LNCAP (cell line): ENCODE measurements at regions not wholly inside any gene's neighbourhood (a gene's known extent, or its start where the extent isn't known, plus 50 kb on each side); places are given as distances from the start of the nearest gene placed in this dataset.

ENCODE experiments used
- TF ChIP-seq, protein P1 (sequence below): fragments of 450-650 bp; IDR thresholded peaks from 2 replicates; pipeline ENCODE4 v1.5.1; 2017; ENCODE audit warnings: mild to moderate bottlenecking

DNA sequence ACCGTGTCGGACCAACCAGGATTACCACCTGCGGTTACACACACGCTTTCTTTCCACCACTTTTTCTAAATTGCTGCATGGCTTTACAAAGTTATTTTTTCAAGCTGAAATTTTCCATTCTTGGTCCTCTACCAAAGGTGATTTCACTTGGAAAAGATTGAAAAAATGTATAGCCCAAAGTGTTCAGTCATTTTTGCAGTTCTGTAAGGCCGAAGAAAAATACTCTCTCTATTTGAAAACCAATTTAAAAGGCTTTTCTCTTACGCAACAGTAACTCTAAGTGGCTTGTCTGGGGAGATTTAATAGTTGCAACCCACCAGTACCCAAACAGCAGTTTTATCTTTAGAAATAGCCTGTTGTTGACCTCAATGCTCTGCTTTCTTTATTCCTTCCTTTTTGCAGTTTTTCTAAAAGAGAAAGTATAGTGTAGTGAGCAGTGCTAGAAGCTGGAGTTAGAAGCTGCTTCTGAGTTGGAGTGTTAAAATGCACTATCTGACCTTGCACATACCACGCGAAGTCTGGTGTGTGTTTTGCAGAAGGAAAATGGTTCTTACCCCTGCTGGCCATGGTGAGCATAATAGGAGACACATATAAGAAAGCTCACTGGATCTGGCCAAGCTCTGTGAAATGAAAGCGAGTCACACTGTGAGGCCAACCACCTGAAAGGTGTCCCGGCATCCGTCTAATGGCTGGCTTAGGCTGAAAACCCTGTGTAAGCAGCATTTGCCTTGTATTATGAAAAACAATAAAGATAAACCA is 201.0 kb upstream of the ADRA1D start:
- TF ChIP-seq, protein P1, sequence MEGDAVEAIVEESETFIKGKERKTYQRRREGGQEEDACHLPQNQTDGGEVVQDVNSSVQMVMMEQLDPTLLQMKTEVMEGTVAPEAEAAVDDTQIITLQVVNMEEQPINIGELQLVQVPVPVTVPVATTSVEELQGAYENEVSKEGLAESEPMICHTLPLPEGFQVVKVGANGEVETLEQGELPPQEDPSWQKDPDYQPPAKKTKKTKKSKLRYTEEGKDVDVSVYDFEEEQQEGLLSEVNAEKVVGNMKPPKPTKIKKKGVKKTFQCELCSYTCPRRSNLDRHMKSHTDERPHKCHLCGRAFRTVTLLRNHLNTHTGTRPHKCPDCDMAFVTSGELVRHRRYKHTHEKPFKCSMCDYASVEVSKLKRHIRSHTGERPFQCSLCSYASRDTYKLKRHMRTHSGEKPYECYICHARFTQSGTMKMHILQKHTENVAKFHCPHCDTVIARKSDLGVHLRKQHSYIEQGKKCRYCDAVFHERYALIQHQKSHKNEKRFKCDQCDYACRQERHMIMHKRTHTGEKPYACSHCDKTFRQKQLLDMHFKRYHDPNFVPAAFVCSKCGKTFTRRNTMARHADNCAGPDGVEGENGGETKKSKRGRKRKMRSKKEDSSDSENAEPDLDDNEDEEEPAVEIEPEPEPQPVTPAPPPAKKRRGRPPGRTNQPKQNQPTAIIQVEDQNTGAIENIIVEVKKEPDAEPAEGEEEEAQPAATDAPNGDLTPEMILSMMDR, result no peak

DNA sequence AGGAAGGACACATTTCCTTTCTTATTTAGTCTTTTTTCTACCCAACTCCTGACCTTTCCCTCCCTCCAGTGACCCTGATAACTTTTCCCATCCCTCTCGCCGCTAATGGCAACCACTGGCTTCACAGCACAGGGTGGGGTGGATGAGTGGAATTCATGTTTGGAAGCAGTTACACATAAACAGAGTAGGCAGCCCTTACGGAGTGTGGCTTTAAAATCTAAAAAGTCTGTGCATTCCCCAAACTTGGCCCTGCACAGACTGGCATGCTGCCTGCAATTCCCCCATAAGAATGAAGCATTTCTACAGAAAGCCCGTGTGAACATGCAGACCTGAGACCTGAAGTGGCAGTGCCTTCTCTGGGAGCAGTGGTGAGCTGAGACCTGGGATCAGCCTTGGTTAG is 196.7 kb upstream of the ADRA1D start:
- TF ChIP-seq, protein P1, result no peak

DNA sequence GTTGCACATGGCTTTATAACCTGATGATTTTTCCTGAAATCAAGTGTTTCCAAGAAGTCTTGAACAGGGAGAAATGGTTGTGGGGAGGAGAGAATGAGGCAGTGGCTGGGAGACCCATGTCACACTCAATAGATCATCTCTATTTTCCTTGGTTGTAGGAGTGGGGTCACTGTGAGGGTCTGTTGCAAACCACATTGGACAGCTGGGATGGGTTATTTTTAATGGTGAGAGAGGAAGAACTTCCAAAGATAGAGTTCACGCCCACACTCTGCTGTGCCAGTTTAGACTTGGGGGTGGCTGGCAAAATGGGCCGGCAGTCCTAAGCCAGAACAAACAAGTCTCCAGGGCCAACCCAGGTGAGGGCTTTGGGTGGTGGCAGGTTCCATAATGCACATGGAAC is 196.2 kb upstream of the ADRA1D start:
- TF ChIP-seq, protein P1, result no peak

DNA sequence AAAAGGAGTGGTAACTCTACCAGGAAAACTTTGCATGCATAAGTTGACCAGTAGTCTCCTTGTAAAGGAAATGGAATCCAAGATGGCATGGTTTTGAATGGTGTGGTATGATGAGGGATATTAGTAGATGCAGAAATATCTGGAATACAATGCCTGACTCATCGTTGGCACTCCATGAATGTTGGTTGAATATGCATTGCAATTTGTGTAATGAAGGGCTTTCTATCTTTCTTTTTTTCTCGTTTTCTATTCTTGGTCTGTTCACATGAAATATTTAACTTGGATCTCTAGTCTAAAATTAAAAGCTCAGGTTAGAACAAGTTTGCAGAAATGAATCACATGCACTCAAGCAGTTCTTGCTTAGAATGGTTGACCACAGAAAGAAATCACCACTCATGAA is 195.3 kb upstream of the ADRA1D start:
- TF ChIP-seq, protein P1, result no peak

DNA sequence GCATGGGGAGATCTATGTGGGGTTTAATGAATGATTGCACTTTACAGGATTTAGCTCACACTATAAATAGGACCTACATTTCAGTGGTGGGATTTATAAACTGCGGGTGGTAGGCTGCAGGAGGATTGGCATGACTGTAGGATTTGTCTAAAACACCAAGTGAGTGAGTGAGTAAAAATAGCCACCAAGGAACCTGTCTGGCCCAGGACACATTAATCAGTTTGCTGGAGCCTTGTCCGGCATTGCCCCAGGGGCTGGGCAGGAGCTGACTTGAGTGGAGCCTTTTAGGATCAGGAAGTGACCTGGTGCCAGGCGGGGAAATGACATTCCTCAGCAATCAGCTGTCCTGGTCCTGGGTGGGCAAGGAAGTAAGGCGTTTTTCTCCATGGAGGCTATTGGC is 193.9 kb upstream of the ADRA1D start:
- TF ChIP-seq, protein P1, result no peak

DNA sequence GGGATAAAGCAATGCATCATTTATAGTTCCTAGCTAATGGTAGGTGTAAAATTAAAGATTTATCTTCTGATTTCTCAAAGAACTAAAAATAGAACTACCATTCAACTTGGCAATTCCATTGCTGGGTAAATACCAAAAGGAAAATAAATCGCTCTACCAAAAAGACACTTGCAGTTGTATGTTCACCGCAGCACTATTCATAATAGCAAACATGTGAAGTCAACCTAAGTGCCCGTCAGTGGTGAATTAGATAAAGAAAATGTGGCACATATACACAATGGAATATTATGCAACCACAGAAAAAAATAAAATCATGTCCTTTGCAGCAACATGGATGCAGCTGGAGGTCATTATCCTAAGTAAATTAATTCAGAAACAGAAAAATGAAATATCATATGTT is 192.8 kb upstream of the ADRA1D start:
- TF ChIP-seq, protein P1, result no peak

DNA sequence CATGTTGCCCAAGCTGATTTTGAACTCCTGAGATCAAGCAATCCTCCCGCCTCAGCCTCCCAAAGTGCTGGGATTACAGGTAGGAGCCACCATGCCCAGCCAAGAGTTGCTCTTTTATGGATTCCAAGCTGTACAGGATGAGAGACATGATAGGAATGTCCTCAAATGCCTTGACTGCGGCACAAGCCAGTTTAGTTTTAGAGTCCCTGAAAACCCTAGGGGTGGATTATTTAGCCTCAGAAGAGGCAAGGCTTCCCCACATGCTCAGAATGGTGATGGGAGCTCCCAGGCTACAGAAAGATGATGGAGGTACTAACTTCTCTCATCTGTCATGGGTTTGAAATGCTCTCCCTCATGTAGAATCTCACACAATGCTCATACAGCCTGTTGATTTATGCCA is 192.1 kb upstream of the ADRA1D start:
- TF ChIP-seq, protein P1, result no peak

DNA sequence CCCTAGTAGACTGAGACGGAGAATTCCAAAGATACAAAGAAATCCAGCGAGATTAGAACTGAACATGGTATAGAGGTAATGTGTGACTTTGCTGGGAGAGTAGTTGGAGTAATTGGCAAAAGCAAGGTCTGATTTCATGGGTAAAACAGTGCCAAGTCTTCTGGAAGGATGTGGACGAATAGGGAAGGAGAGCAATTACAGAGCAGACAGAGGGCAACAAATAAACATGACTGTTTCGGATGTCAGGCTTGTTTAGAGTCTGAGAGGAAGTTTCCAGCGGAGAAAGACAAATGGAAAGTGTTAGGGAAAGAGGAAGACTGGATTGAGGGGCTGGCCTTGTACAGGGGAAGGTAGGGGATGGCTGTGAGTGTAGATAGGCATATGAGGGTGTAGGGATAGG is 190.4 kb upstream of the ADRA1D start:
- TF ChIP-seq, protein P1, result no peak
